Common myeloid progenitor, CD34-positive (primary cell): ENCODE measurements at regions not wholly inside any gene's neighbourhood (a gene's known extent, or its start where the extent isn't known, plus 50 kb on each side); places are given as distances from the start of the nearest gene placed in this dataset.

Experiments
- CTCF ChIA-PET: fragments of 350-600 bp; sonication (Branson Sonifier 250); formaldehyde crosslinking; loops from one replicate; lab custom pipeline; 2021; ENCODE audit warnings: antibody characterized with exemption; lab: Charles Lee
- POLR2A ChIA-PET: fragments of 350-600 bp; sonication (Branson Sonifier 250); formaldehyde crosslinking; loops from one replicate; lab custom pipeline; 2021; ENCODE audit warnings: antibody characterized with exemption; lab: Charles Lee
- DNase-seq, 3 donors: peaks; one replicate each; pipeline versions ENCODE4 v3.0.0 to v3.0.0-alpha.2; 2013
- H3K27ac ChIP-seq, 2 experiments: 1 replicate in 1 of 2; 2 replicates in 1 of 2; pipeline ENCODE4 v1.7.0; 2013; ENCODE audit warnings: inconsistent platforms in 2 of 2, low read length in 2 of 2, mild to moderate bottlenecking in 2 of 2, low read depth in 1 of 2, moderate library complexity in 1 of 2; ENCODE audit not compliant: severe bottlenecking in 2 of 2, insufficient read depth in 1 of 2, poor library complexity in 1 of 2
- H3K27me3 ChIP-seq, 5 experiments: replicated peaks in 2 of 5; 1 replicate in 3 of 5; 2 replicates in 2 of 5; pipeline versions ENCODE4 v1.6.1 to v1.7.0; 2013; ENCODE audit warnings: low read length in 4 of 5, mild to moderate bottlenecking in 2 of 5, moderate library complexity in 2 of 5, inconsistent platforms in 1 of 5; ENCODE audit not compliant: insufficient read depth in 5 of 5, control insufficient read depth in 4 of 5
- H3K36me3 ChIP-seq, 4 experiments: 1 replicate in 2 of 4; 2 replicates in 2 of 4; pipeline versions ENCODE4 v1.6.1 to v1.7.0; 2013; ENCODE audit warnings: low read length in 3 of 4, control low read depth in 1 of 4, mild to moderate bottlenecking in 1 of 4; ENCODE audit not compliant: control insufficient read depth in 4 of 4, insufficient read depth in 4 of 4
- H3K4me1 ChIP-seq, 4 experiments: 1 replicate in 3 of 4; 2 replicates in 1 of 4; pipeline versions ENCODE4 v1.6.1 to v1.7.1; 2013; ENCODE audit warnings: low read length in 3 of 4, mild to moderate bottlenecking in 3 of 4, control low read depth in 1 of 4, inconsistent platforms in 1 of 4, moderate library complexity in 1 of 4; ENCODE audit not compliant: control insufficient read depth in 4 of 4, insufficient read depth in 4 of 4; ENCODE audit errors: control extremely low read depth in 1 of 4
- H3K4me3 ChIP-seq, 7 experiments: 1 replicate in 4 of 7; 2 replicates in 3 of 7; pipeline versions ENCODE4 v1.5.1 to v1.7.0; 2013; ENCODE audit warnings: mild to moderate bottlenecking in 7 of 7, low read length in 6 of 7, moderate library complexity in 6 of 7, inconsistent platforms in 2 of 7, low read depth in 2 of 7, control low read depth in 1 of 7; ENCODE audit not compliant: insufficient read depth in 4 of 7, control insufficient read depth in 1 of 7; ENCODE audit errors: extremely low read depth in 1 of 7
- H3K9me3 ChIP-seq, 5 experiments: 1 replicate in 4 of 5; 2 replicates in 1 of 5; pipeline versions ENCODE4 v1.6.1 to v1.7.1; 2013; ENCODE audit warnings: low read length in 4 of 5, mild to moderate bottlenecking in 2 of 5, inconsistent platforms in 1 of 5, low read depth in 1 of 5, moderate library complexity in 1 of 5; ENCODE audit not compliant: control insufficient read depth in 4 of 5, insufficient read depth in 2 of 5; ENCODE audit errors: control extremely low read depth in 1 of 5
- WGBS: methylation state at CpG from one replicate; pipeline ENCODE4 v1.1.5; 2013; ENCODE audit not compliant: insufficient coverage; 5-methylcytosine and 5-hydroxymethylcytosine counted together

- ChIA-PET POLR2A (no interaction called here), CTCF (no interaction called here)
- 88% methylated on average over 25 of the region's 25 CpGs for WGBS
Measured at GRCh38 chr9:115743709-115744605, 409.6 kb upstream of the PAPPA start.

GRCh38 chr9:115746496-115746895 lies 407.1 kb upstream of the PAPPA start:
- 92% methylated on average over 4 of the region's 6 CpGs for WGBS
- H3K4me3 ChIP-seq = no peak overlapping the region
- no peak for DNase-seq
- no peak overlapping the region for H3K27ac ChIP-seq
- H3K36me3 ChIP-seq = no peaks in the 10 kb centered on the region
- CTCF ChIA-PET = no interaction called here
- H3K4me1 ChIP-seq = no peaks in the 10 kb centered on the region
- no peaks in the 10 kb centered on the region for H3K27me3 ChIP-seq
- POLR2A ChIA-PET = no interaction called here
- H3K9me3 ChIP-seq = no peaks in the 10 kb centered on the region

More at GRCh38 chr9:115743709-115744605, 409.6 kb upstream of the PAPPA start:
- H3K4me1 ChIP-seq = no peaks in the 10 kb centered on the region
- H3K27ac ChIP-seq = no peak overlapping the region
- H3K4me3 ChIP-seq = no peak overlapping the region
- no peaks in the 10 kb centered on the region for H3K9me3 ChIP-seq
- DNase-seq = no peak
- H3K36me3 ChIP-seq = no peaks in the 10 kb centered on the region
- no peaks in the 10 kb centered on the region for H3K27me3 ChIP-seq

GRCh38 chr9:115747731-115748130 lies 405.9 kb upstream of the PAPPA start:
- Histone ChIP-seq H3K4me3 (no peak overlapping the region), H3K27ac (no peak overlapping the region), H3K27me3 (no peaks in the 10 kb centered on the region), H3K9me3 (no peaks in the 10 kb centered on the region), H3K36me3 (no peaks in the 10 kb centered on the region), H3K4me1 (no peaks in the 10 kb centered on the region)
- CTCF ChIA-PET = no interaction called here
- DNase-seq = no peak
- no CpG with 5 or more reads among the region's 1 CpG for WGBS
- POLR2A ChIA-PET = no interaction called here

GRCh38 chr9:115756736-115757135 lies 396.9 kb upstream of the PAPPA start:
- CTCF ChIA-PET = no interaction called here
- Histone ChIP-seq H3K4me1 (no peaks in the 10 kb centered on the region), H3K27me3 (no peaks in the 10 kb centered on the region), H3K9me3 (no peaks in the 10 kb centered on the region), H3K27ac (no peak overlapping the region), H3K36me3 (no peaks in the 10 kb centered on the region), H3K4me3 (no peak overlapping the region)
- POLR2A ChIA-PET = no interaction called here
- DNase-seq = no peak

- ChIA-PET CTCF (no interaction called here), POLR2A (no interaction called here)
- WGBS = no CpG with 5 or more reads among the region's 2 CpGs
- H3K4me3 ChIP-seq = no peak overlapping the region
- H3K4me1 ChIP-seq = no peaks in the 10 kb centered on the region
- no peaks in the 10 kb centered on the region for H3K36me3 ChIP-seq
- no peaks in the 10 kb centered on the region for H3K9me3 ChIP-seq
- no peak overlapping the region for H3K27ac ChIP-seq
- H3K27me3 ChIP-seq = no peaks in the 10 kb centered on the region
- no peak for DNase-seq
Measured at GRCh38 chr9:115757461-115757860, 396.1 kb upstream of the PAPPA start.

GRCh38 chr9:115758441-115758840 lies 395.1 kb upstream of the PAPPA start:
- no peak for DNase-seq
- 86% methylated on average over 2 of the region's 3 CpGs for WGBS
- Histone ChIP-seq H3K27me3 (no peaks in the 10 kb centered on the region), H3K4me3 (no peak overlapping the region), H3K9me3 (no peaks in the 10 kb centered on the region), H3K36me3 (no peaks in the 10 kb centered on the region), H3K4me1 (no peaks in the 10 kb centered on the region), H3K27ac (no peak overlapping the region)
- ChIA-PET CTCF (no interaction called here), POLR2A (no interaction called here)

GRCh38 chr9:115759426-115759825 lies 394.2 kb upstream of the PAPPA start:
- ChIA-PET POLR2A (no interaction called here), CTCF (no interaction called here)
- DNase-seq = no peak
- Histone ChIP-seq H3K4me3 (no peak overlapping the region), H3K4me1 (no peaks in the 10 kb centered on the region), H3K36me3 (no peaks in the 10 kb centered on the region), H3K9me3 (no peaks in the 10 kb centered on the region), H3K27me3 (no peaks in the 10 kb centered on the region), H3K27ac (no peak overlapping the region)
- 95% methylated on average over 2 of the region's 4 CpGs for WGBS
